Spleen (tissue), 11 donors: ENCODE measurements at regions not wholly inside any gene's neighbourhood (a gene's known extent, or its start where the extent isn't known, plus 50 kb on each side); places are given as distances from the start of the nearest gene placed in this dataset.

Experiments used
- DNase-seq: peaks from one replicate; pipeline ENCODE4 v3.0.0-alpha.2; 2020
- H3K27ac ChIP-seq, 8 donors: fragments of 200-600 bp; sonication (generic) in 7 of 8; 1 replicate in 4 of 8; 2 replicates in 4 of 8; pipeline versions ENCODE4 v1.5.0 to v1.8.0; 2016 to 2021; ENCODE audit warnings: inconsistent platforms in 4 of 8, mild to moderate bottlenecking in 4 of 8, moderate library complexity in 1 of 8
- H3K27me3 ChIP-seq, 7 donors: fragments of 200-600 bp; sonication (generic) in 6 of 7; replicated peaks in 1 of 7; 1 replicate in 4 of 7; 2 replicates in 3 of 7; pipeline versions ENCODE4 v1.5.0 to v1.8.0; 2016 to 2021; ENCODE audit warnings: inconsistent platforms in 3 of 7, mild to moderate bottlenecking in 1 of 7
- H3K36me3 ChIP-seq, 6 donors: fragments of 200-600 bp; sonication (generic) in 5 of 6; 1 replicate in 4 of 6; 2 replicates in 2 of 6; pipeline versions ENCODE4 v1.5.0 to v1.8.0; 2016 to 2021; ENCODE audit warnings: inconsistent platforms in 2 of 6
- H3K4me1 ChIP-seq, 6 donors: fragments of 200-600 bp; sonication (generic) in 5 of 6; 1 replicate in 3 of 6; 2 replicates in 3 of 6; pipeline versions ENCODE4 v1.5.0 to v1.8.0; 2016 to 2021; ENCODE audit warnings: inconsistent platforms in 3 of 6
- H3K4me3 ChIP-seq, 8 donors: fragments of 200-600 bp; sonication (generic) in 7 of 8; 1 replicate in 4 of 8; 2 replicates in 4 of 8; pipeline versions ENCODE4 v1.5.0 to v1.8.0; 2016 to 2021; ENCODE audit warnings: inconsistent platforms in 4 of 8, mild to moderate bottlenecking in 4 of 8, moderate library complexity in 2 of 8
- H3K9me3 ChIP-seq, 8 donors: fragments of 200-600 bp; sonication (generic) in 7 of 8; 1 replicate in 4 of 8; 2 replicates in 4 of 8; pipeline versions ENCODE4 v1.5.0 to v1.8.0; 2016 to 2021; ENCODE audit warnings: inconsistent platforms in 4 of 8
- POLR2A ChIP-seq, 3 donors: fragments of 450-650 bp; IDR thresholded peaks; one replicate each; pipeline ENCODE4 v1.5.1; 2017; ENCODE audit warnings: antibody characterized with exemption in 3 of 3, mild to moderate bottlenecking in 1 of 3
- POLR2AphosphoS5 ChIP-seq, 3 donors: sonication (generic); formaldehyde crosslinking; IDR thresholded peaks; one replicate each; pipeline ENCODE4 v1.5.1; 2017; ENCODE audit warnings: antibody characterized with exemption in 3 of 3
- WGBS, 5 donors: extraction: QIAGEN DNeasy Blood & Tissue Kit in 3 of 5; methylation state at CpG; one replicate each; pipeline versions ENCODE4 v1.1.5 to v1.1.7; 2013 to 2018; 5-methylcytosine and 5-hydroxymethylcytosine counted together
- intact Hi-C: fragments of 100-400 bp; cut with DNase I; formaldehyde crosslinking; loops from one replicate; pipeline ENCODE4 v1.15.0; 2023; ENCODE audit warnings: low total_unique reads
- TF ChIP-seq, protein P1 (sequence below), 11 experiments: fragments of 200-600 bp in 7 of 11; fragments of 450-650 bp in 4 of 11; sonication (generic) in 4 of 11; IDR thresholded peaks in 8 of 11; conservative IDR thresholded peaks in 3 of 11; 1 replicate in 7 of 11; 2 replicates in 4 of 11; pipeline versions ENCODE4 v1.4.0 to v1.8.0; 2016 to 2021; ENCODE audit warnings: antibody characterized with exemption in 11 of 11, inconsistent platforms in 4 of 11, mild to moderate bottlenecking in 1 of 11
- donor health status: healthy with polysubstance abuse.
- donor health status: DM: no; HTN: no; CAD: no; lungs with moderate emphysema.
- donor health status: DM: no; HTN: no; CAD: no.
- donor health status: Bipolar disorder and iron deficiency.
- donor health status: healthy.
- donor health status: DM: no; HTN: no; CAD: no.
- donor health status: DM: yes; HTN: yes; CAD: no.

DNA sequence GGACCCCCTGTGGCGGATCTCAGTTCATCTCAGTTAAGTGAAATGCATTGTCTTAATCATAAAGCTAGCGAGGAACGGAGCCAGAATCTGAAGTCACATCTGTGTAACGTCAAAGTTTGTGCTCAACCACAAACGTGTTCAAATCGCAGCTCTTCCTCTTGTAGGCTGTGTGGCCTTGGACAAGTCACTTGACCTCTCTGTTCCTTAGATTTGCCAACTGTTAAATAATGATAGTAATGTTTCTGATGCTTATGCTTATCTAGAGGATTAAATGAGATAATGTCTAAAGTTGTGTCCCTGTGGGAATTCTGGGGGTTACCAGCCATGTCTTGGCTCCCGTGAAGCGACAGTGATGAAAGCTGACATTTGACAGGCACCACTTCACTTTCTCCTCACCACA lies 69.2 kb upstream of the NEURL1B start:
- no peak for DNase-seq
- H3K36me3 ChIP-seq, result no peaks in the 10 kb centered on the region
- peaks cover 0 to 5% (median 0%) of the 10 kb centered on the region in 8 donors for H3K9me3 ChIP-seq
- intact Hi-C loops, result no loop called here
- no peaks in the 10 kb centered on the region for H3K4me1 ChIP-seq
- H3K27me3 ChIP-seq, result peaks cover 0 to 48% (median 0%) of the 10 kb centered on the region in 7 donors
- no peak for TF ChIP-seq POLR2AphosphoS5 (IDR thresholded peaks at IDR 0.05)
- no peak for TF ChIP-seq POLR2A (IDR thresholded peaks at IDR 0.05)
- TF ChIP-seq, protein P1, sequence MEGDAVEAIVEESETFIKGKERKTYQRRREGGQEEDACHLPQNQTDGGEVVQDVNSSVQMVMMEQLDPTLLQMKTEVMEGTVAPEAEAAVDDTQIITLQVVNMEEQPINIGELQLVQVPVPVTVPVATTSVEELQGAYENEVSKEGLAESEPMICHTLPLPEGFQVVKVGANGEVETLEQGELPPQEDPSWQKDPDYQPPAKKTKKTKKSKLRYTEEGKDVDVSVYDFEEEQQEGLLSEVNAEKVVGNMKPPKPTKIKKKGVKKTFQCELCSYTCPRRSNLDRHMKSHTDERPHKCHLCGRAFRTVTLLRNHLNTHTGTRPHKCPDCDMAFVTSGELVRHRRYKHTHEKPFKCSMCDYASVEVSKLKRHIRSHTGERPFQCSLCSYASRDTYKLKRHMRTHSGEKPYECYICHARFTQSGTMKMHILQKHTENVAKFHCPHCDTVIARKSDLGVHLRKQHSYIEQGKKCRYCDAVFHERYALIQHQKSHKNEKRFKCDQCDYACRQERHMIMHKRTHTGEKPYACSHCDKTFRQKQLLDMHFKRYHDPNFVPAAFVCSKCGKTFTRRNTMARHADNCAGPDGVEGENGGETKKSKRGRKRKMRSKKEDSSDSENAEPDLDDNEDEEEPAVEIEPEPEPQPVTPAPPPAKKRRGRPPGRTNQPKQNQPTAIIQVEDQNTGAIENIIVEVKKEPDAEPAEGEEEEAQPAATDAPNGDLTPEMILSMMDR (IDR thresholded peaks at IDR 0.05 in 8 of 11, conservative IDR thresholded peaks at IDR 0.05 in 3 of 11), result no peak
- H3K4me3 ChIP-seq, result no peak overlapping the region
- H3K27ac ChIP-seq, result no peak overlapping the region
- WGBS, 5 donors, result 78 to 87% (median 80%) methylated on average over 8 of the region's 8 CpGs

GRCh38 chr5:172571413-172571812 lies 69.7 kb upstream of the NEURL1B start:
- no peak for DNase-seq
- Histone ChIP-seq H3K36me3 (no peaks in the 10 kb centered on the region), H3K4me3 (no peak overlapping the region), H3K4me1 (no peaks in the 10 kb centered on the region), H3K27me3 (peaks cover 0 to 48% (median 0%) of the 10 kb centered on the region in 7 donors), H3K9me3 (peaks cover 0 to 5% (median 0%) of the 10 kb centered on the region in 8 donors), H3K27ac (no peak overlapping the region)
- WGBS, 5 donors, result 39 to 56% (median 42%) methylated on average over 3 of the region's 3 CpGs
- intact Hi-C loops, result no loop called here
- no peak for TF ChIP-seq POLR2AphosphoS5 (IDR thresholded peaks at IDR 0.05)
- TF ChIP-seq, protein P1 (IDR thresholded peaks at IDR 0.05 in 8 of 11, conservative IDR thresholded peaks at IDR 0.05 in 3 of 11), result no peak
- TF ChIP-seq POLR2A (IDR thresholded peaks at IDR 0.05), result no peak

DNA sequence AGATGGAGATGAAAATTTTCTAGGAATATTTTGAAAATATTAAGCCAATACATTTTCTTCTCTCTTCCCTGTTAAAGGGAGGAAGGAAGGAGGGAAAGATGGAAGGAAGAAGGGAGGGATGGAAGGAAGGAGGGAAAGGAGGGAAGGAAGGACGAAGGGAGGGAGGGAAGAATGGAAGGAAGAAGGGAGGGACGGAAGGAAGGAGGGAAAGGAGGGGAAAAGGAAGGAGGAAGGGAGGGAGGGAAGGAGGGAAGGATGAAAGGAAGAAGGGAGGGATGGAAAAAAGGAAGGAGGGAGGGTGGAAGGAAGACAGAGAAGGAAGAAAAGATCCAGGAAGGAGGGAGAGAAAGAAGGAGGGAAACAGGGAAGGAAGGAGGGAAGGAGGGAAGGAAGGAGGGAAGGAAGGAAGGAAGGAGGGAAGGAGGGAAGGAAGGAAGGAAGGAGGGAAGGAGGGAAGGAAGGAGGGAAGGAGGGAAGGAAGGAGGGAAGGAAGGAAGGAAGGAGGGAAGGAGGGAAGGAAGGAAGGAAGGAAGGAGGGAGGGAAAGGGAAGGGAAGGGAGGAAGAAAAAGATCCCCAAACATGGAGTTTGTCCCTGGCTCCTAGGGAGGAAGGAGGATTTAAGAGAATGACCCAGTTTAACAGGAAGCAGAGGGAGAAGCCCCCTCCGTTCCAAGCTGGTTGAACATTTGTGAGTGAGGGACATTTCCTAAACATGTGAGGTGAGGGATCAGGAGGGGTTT lies 70.3 kb upstream of the NEURL1B start:
- Histone ChIP-seq H3K4me1 (no peaks in the 10 kb centered on the region), H3K9me3 (peaks cover 0 to 5% (median 0%) of the 10 kb centered on the region in 8 donors), H3K4me3 (no peak overlapping the region), H3K36me3 (no peaks in the 10 kb centered on the region), H3K27me3 (peaks cover 0 to 51% (median 0%) of the 10 kb centered on the region in 7 donors), H3K27ac (no peak overlapping the region)
- DNase-seq, result no peak
- TF ChIP-seq POLR2A (IDR thresholded peaks at IDR 0.05) (no peak), POLR2AphosphoS5 (IDR thresholded peaks at IDR 0.05) (no peak)
- TF ChIP-seq, protein P1 (IDR thresholded peaks at IDR 0.05 in 8 of 11, conservative IDR thresholded peaks at IDR 0.05 in 3 of 11), result no peak
- intact Hi-C loops, result no loop called here
- 51 to 65% (median 53%) methylated on average over 3 of the region's 3 CpGs for WGBS, 5 donors

DNA sequence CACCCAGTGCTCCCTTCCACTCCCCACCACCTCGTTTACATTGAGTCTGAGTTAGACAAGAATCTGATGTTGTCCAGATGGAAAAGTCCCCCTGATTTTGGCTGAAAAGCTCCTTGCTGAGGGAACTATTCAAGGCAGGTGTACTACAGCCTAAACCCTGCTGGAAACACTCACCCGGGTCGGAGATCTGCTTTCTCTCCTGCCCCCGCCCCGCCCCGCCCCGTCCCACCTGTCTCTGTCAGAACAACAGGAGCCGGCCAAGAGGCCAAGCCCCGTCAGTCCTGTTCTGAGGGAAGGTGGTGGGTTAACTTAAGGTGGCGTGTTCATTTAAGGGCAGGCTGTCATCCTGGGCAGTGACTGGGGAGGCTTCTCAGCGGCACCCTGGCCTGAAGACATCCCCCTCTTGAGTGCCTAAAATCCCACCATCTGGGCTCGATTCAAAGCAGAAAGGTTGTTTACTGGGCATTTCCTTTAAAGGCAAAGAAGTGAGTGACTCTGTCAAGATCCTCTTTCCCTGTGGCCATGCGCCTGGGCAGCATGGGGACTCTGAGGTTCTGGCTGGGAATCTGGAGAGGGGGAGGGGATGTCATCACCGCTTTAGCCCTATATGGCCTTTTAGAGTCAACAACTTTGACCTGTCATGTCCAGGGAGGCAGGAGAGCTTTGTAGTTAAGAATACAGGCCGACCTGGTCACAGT lies 71.1 kb upstream of the NEURL1B start:
- intact Hi-C loops, result no loop called here
- no peak for TF ChIP-seq POLR2AphosphoS5 (IDR thresholded peaks at IDR 0.05)
- TF ChIP-seq, protein P1 (IDR thresholded peaks at IDR 0.05 in 8 of 11, conservative IDR thresholded peaks at IDR 0.05 in 3 of 11), result no peak
- TF ChIP-seq POLR2A (IDR thresholded peaks at IDR 0.05), result no peak
- Histone ChIP-seq H3K9me3 (peaks cover 0 to 5% (median 0%) of the 10 kb centered on the region in 8 donors), H3K4me1 (no peaks in the 10 kb centered on the region), H3K27ac (no peak overlapping the region), H3K36me3 (no peaks in the 10 kb centered on the region), H3K4me3 (no peak overlapping the region), H3K27me3 (peaks cover 0 to 43% (median 0%) of the 10 kb centered on the region in 7 donors)
- DNase-seq, result no peak
- 46 to 92% (median 83%) methylated on average over 3 to 15 of the region's 15 CpGs for WGBS, 5 donors
